ENCODE measurements at regions not wholly inside any gene's neighbourhood (a gene's known extent, or its start where the extent isn't known, plus 50 kb on each side); places are given as distances from the start of the nearest gene placed in this dataset.

DNA sequence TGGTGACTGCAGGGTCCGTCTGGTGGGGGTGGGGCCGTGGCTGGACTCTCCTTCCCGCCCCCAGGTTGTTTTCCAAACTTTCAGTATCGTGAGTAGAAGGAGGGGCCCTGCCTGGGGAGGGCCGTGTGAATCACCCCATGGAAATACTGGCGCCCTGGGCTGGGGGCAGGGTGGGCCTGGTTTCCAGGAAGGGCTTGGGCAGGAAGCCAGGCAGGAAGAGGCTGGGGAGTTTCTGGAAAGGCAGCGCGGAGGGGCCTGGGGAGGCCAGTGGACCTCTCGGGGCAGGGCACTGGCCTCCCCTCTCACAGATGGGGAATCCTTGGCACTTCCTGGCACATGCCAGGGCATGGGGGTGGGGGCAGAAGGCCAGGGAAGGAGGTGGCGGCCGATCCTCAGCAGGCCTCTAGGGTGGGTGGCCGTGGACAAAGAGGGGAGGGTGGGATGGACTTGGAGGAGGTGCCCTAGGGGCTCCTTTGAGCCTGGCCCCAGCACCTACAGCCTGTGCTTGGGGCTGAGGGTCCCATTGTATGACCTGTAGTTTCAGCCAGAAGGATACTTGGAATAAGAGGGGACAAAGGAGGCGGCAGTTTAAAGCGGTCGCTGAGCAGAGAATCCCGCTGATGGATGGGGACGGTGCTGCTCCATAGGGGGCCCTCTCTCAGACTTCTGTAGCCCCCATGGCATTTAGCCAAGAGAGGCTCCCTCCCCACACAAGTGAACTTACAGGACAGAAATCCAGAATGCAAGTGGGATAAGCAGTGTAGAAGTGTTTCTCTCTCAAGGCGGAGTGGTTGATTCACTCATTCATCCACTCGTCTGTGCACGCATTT lies 56.5 kb upstream of the GATA2 start:
- DNase-seq (ENCODE audit: low spot score), result peak; percentile 66
- TF ChIP-seq, protein P1, sequence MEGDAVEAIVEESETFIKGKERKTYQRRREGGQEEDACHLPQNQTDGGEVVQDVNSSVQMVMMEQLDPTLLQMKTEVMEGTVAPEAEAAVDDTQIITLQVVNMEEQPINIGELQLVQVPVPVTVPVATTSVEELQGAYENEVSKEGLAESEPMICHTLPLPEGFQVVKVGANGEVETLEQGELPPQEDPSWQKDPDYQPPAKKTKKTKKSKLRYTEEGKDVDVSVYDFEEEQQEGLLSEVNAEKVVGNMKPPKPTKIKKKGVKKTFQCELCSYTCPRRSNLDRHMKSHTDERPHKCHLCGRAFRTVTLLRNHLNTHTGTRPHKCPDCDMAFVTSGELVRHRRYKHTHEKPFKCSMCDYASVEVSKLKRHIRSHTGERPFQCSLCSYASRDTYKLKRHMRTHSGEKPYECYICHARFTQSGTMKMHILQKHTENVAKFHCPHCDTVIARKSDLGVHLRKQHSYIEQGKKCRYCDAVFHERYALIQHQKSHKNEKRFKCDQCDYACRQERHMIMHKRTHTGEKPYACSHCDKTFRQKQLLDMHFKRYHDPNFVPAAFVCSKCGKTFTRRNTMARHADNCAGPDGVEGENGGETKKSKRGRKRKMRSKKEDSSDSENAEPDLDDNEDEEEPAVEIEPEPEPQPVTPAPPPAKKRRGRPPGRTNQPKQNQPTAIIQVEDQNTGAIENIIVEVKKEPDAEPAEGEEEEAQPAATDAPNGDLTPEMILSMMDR (IDR thresholded peaks at IDR 0.05; ENCODE audit: unreplicated experiment), result no peak

DNA sequence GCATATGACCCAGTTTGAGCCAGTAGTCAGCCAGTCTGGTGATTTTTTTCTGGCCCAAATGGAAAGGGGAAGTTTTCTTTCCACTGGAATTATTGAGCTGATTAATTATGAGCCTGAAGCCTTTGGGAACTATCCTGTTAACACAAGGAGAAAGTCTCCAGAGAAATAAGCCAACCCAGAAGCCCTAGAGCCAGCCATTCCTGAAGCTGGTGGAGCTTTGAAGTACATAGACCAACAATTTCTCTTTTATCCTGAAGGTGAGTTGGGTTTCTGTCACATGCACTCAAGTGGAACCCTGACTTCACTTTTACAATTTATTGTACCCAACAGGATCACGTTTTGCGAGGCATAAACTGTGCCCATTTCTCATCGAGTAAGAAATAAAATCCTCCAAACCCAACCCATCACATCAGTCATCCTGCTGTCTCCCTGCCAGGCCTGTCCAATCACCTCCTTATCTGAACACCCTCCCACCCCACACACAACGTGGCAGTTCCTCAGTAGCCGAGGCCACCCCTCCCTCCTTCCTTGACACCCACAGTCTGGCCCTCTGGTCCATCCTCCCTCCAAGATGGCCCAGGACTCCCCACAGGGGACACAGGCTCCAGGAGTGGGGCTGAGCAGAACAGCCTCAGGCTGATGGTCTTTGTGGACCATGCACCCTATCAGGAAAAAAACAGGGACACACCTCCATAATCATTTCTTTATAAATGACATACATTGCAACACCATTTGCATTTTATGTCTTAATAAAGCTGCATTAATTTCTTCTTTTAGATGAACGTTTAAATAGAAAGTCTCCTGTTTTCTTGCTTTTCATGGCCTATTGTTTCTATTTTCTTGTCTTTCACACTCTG lies 55.7 kb upstream of the GATA2 start:
- no peak for DNase-seq (ENCODE audit: low spot score)
- Mint-ChIP-seq H3K27ac (ENCODE audit: unreplicated experiment) (peak overlapping the region; percentile 95), H3K4me3 (ENCODE audit: unreplicated experiment) (no peak overlapping the region), H3K27me3 (ENCODE audit: unreplicated experiment) (peaks cover 10% of the 10 kb centered on the region), H3K9me3 (ENCODE audit: unreplicated experiment) (no peaks in the 10 kb centered on the region), H3K4me1 (ENCODE audit: unreplicated experiment) (peaks cover 48% of the 10 kb centered on the region), H3K36me3 (ENCODE audit: low read depth, unreplicated experiment) (peaks cover 3% of the 10 kb centered on the region)
- TF ChIP-seq, protein P1 (IDR thresholded peaks at IDR 0.05; ENCODE audit: unreplicated experiment), result no peak

More for the DNA sequence above, 56.5 kb upstream of the GATA2 start:
- Mint-ChIP-seq H3K9me3 (ENCODE audit: unreplicated experiment) (no peaks in the 10 kb centered on the region), H3K27ac (ENCODE audit: unreplicated experiment) (peak overlapping the region; percentile 95), H3K27me3 (ENCODE audit: unreplicated experiment) (peaks cover 14% of the 10 kb centered on the region), H3K36me3 (ENCODE audit: low read depth, unreplicated experiment) (peaks cover 7% of the 10 kb centered on the region), H3K4me1 (ENCODE audit: unreplicated experiment) (peaks cover 55% of the 10 kb centered on the region), H3K4me3 (ENCODE audit: unreplicated experiment) (no peak overlapping the region)

DNA sequence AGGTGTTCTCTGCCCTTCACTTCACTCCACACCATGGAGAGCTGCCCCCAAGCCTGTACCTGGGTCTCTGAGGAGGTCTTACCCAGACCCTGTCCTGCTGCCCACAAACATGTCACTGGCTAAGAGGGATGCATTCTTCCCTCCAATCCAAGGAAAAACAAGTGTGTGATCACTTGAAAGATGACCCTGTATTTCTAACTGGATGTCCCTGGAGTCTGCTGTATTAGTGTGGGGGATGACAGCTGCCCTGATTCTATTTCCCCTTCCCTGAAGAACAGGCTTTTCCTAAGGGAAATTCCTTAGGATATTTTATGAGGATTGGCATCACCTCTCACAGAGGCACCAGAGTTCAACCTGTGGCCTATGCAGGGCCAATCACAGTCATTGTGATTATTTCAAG lies 55.0 kb upstream of the GATA2 start:
- Mint-ChIP-seq H3K36me3 (ENCODE audit: low read depth, unreplicated experiment) (no peaks in the 10 kb centered on the region), H3K4me1 (ENCODE audit: unreplicated experiment) (peaks cover 45% of the 10 kb centered on the region), H3K27me3 (ENCODE audit: unreplicated experiment) (peaks cover 8% of the 10 kb centered on the region), H3K9me3 (ENCODE audit: unreplicated experiment) (no peaks in the 10 kb centered on the region), H3K4me3 (ENCODE audit: unreplicated experiment) (no peak overlapping the region), H3K27ac (ENCODE audit: unreplicated experiment) (peak overlapping the region; percentile 4)
- no peak for DNase-seq (ENCODE audit: low spot score)
- TF ChIP-seq, protein P1 (IDR thresholded peaks at IDR 0.05; ENCODE audit: unreplicated experiment), result no peak

DNA sequence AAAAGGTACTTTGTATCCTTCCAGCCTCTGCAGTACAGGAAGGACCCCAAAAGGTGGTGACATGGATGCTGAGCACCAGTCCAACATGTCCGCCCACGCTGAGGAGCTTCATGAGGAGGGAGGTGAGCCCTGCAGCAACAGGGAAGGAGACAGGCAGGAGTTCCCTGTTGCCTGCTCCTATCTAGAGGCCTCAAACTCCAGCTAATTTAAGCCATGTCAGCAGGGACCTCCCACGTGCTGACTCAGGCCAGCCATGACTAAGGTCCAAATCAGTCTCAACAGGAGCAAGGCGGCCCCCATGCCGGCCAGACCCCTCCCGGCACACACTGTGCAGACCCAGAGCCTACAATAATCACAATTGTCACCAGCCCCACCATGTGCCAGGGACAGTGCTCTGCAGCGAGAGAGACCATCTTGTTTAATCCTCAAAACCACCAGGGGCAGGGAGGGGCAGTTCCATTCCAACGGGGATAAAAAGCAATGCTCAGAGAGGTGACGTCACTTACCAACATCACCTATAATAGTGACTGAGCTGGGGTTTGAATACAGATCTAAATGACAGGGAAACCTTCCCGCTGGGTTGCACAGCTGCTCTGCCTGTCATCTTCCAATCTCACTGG lies 54.5 kb upstream of the GATA2 start:
- Mint-ChIP-seq H3K4me1 (ENCODE audit: unreplicated experiment) (peaks cover 39% of the 10 kb centered on the region), H3K9me3 (ENCODE audit: unreplicated experiment) (no peaks in the 10 kb centered on the region), H3K27me3 (ENCODE audit: unreplicated experiment) (peaks cover 3% of the 10 kb centered on the region), H3K4me3 (ENCODE audit: unreplicated experiment) (no peak overlapping the region), H3K36me3 (ENCODE audit: low read depth, unreplicated experiment) (no peaks in the 10 kb centered on the region), H3K27ac (ENCODE audit: unreplicated experiment) (peak overlapping the region; percentile 4)
- no peak for DNase-seq (ENCODE audit: low spot score)
- TF ChIP-seq, protein P1 (IDR thresholded peaks at IDR 0.05; ENCODE audit: unreplicated experiment), result no peak
